ENCODE measurements at regions not wholly inside any gene's neighbourhood (a gene's known extent, or its start where the extent isn't known, plus 50 kb on each side); places are given as distances from the start of the nearest gene placed in this dataset.

DNA sequence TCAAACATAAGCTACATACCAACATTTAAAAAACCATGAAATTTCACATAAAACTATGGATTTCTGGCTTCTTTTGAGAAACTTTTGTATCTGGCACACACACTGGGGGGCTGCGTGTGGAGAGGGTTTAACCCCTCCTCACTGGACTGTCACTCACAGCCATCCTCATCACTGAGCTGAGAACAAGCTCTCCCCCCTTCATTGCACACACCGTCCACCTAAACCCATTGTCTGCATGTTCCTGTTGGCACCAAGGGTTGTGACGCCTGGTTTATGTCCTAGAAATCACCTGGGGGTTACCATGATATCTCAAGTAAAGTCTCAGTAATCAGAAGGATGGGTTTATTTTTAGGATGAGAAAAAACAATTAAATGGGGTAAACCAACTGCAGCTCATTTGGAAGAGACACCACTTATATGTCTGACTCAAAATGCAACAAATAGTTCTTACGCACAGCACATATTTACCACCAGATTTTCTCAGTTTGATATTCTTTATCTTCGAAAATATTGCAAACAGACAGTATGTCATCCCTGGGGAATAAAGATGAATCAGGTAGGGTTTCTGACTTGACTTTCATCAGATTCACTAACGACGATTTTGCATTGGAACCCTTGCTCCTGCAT is 218.5 kb upstream of the KLF6 start:
- no peak for DNase-seq

GRCh38 chr10:4001811-4002210 is 216.8 kb upstream of the KLF6 start:
- no peak for DNase-seq

DNA sequence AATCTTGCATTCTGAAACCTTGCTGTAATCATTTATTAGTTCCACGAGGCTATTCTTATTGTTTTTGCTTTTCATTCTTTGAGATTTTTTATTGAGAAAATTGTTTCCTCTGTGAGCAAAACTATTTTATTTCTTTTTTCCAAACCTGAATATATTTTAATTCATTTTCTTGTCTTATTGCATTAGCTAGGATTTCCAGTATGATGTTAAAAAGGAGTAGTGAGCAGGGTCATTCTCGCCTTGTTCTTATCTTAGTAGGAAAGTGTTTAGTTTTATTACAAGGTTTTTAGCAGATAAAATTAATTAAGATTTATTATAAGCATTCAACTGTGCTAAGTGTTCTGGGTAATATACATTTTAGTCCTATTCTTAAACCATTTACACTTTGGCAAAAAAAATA is 214.6 kb upstream of the KLF6 start:
- no peak for DNase-seq

- no peak for DNase-seq
Observed at GRCh38 chr10:3996697-3997096, 211.7 kb upstream of the KLF6 start.

GRCh38 chr10:3995302-3996210 is 210.5 kb upstream of the KLF6 start:
- no peak for DNase-seq

DNA sequence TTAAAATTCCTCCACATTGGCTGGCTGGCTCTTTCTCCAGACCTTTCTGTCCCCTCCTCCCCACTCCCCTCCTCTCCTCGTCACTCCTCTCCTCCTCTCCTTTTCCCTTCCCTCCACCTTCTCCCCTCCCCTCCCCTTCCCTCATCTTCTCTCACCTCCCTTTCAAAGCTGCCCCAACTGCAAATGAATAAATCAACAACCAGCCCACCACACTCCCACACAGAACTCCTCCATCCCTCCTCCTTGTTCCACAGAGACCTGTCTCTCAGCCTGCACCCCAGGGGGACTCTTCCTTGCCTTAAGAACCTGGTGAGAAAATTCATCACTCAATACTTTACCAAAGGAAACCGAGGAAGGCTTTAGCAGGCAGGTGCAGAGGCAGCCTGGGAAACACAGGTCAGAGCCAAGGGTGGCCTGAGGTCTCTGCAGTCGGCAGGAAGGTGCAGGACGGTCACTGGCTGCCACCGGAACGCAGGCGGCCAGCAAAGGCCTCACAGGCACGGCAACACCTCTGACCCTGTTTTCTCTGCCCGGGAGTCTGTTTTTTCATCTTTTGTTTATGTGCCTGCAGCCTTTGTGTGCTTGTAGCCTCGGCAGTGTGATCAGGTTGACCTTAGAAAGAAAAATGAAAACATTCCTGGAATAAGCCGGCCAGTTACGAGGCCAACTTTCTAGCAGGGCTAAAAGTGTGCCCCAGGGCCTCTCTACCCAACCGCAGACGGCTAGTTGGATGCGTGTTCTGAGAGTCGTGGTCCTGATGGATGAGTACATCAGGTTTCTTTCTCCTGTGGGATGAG is 207.6 kb upstream of the KLF6 start:
- no peak for DNase-seq

GRCh38 chr10:3990307-3990706 is 205.3 kb upstream of the KLF6 start:
- no peak for DNase-seq

GRCh38 chr10:3987143-3987974 is 202.3 kb upstream of the KLF6 start:
- DNase-seq, result no peak

DNA sequence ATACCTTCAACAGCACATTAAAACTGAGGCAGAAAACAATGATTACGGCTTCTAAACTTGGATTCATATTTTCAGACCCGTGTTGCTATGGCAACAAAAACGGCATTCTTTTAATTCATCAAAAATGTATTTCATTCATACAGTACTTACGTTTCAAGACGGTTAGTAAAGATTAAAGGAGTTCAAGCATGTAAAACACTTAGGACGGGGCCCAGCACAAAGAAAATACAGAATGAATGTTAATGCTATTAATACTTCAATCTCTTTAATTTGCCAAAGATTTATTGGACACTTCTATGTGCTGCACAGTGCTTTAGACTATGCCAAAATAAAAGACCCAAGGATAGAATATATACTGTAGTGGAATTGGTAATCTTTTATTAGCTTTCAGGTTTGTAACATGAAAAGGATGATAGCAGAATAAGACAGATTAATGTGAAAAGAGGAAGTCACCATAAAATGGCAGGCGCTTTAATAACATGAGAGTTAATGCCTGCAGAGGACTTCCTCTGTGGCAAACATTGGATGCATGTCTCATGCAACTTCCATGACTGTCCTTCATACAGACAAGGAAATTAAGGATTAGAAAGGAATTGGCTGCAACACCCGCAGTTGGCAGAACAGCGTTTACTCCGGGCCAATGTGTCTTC is 201.6 kb upstream of the KLF6 start:
- no peak for DNase-seq

GRCh38 chr10:3982746-3983442 is 197.9 kb upstream of the KLF6 start:
- no peak for DNase-seq

DNA sequence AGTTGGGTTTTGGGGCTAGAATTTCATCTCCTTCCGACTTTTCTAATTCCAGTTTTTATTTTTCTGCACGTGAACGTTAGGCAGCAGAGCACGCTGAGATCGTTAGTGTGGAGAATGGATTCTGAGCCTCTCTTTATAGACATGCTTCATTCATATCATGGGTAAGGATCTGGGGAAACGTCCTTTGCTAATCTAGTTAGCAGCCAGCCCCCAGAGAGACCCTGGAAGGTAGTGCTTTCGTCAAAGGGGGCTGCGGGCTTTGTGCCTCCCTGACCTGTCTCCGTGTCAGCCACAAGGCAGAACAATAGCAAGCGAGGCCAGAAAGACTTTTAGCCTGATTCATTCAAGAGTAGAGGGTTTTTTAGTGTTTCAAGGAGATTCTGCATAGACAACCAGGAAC is 196.3 kb upstream of the KLF6 start:
- no peak for DNase-seq

- no peak for DNase-seq
Observed at GRCh38 chr10:3980660-3981059, 195.7 kb upstream of the KLF6 start.

DNA sequence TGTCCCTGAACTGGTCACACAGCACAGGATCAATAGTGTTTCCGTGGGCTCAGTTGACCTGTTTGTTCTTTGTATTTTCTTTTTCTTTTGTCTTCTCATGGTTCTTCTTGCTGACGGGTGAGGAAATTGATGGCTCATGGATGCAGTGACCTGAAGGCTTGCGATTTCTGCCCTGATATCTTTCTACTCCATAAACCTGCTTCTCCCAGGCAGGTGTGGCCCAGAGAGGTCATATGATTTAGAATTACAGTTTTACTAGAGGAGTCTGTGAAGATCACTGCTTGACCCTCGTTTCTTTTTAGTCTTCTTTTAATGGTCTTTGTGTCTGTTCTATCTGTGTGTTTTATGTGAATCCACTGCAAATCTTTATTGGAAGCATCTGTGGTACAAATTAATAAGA is 195.1 kb upstream of the KLF6 start:
- DNase-seq, result no peak

DNA sequence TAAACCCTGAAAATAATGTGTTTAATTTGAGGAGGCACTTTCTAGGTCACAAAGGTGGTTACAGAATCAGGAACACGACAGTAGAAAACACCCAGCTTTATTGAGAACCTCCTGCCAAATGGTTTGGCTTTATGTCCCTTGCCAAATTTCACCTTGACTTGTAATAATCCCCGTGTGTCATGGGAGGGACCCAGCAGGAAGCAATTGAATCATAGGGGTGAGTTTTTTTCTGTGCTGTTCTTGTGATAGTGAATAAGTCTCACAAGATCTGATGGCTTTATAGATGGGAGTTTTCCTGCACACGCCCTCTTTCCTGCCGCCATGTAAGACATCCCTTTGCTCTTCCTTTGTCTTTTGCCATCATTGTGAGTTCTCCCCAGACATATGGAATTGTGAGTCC is 193.8 kb upstream of the KLF6 start:
- DNase-seq, result no peak

DNA sequence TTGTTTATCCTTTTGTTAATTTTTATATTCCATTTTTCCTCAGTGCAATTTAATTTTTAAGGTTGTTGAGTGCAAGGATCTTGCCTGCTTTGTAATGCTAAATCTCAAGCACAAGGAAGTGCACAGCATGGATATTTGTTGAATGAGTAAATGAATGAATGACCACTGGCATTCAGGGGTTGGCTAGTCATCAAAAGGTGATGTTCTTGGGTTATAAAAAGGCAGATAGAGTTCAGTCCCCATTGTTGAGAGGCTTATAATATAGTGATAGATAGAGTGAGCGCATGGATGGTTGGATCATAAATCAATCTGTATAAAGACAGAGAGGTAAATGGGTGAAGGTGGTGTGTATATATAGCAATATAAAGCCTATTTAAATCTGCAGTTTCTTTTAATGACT is 193.2 kb upstream of the KLF6 start:
- DNase-seq, result no peak

DNA sequence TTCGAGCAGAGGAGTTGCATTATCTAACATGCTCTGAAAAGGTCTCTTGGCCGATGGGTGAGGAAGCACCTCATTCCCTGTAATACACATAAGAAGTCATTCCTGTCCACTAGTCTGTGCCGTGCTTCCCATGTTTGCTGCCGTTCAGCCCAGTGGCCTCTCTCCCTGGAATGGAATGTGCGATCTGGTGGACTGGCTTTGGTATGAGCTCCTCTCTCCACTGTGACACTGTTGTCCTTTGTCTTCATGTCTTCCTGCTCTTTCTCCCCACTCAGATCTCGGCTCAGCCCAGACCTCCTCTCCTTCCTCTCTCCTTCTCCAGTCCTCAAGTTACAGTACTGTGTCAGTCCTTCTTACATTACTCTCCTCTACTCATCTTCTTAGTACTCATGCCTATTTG is 192.8 kb upstream of the KLF6 start:
- DNase-seq, result no peak

DNA sequence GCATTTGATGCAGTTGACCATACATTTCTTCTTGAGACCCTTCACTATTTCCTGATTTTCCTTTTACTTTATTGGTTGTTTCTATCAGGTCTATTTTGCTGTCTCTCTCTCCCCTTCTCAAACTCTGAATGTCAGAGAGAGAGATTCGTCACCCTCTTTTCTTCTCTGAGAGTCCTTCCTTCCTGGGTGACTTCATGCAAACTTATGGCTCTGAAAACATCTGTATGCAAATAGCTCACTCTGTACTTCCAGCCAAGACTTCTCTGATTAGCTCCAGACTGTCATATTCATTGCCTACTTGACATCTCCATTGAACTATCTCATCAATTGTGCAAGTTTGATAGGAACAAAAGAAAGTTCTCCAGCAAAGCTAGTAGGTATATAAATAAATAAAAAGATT is 191.7 kb upstream of the KLF6 start:
- no peak for DNase-seq

GRCh38 chr10:3976171-3976570 is 191.2 kb upstream of the KLF6 start:
- no peak for DNase-seq

DNA sequence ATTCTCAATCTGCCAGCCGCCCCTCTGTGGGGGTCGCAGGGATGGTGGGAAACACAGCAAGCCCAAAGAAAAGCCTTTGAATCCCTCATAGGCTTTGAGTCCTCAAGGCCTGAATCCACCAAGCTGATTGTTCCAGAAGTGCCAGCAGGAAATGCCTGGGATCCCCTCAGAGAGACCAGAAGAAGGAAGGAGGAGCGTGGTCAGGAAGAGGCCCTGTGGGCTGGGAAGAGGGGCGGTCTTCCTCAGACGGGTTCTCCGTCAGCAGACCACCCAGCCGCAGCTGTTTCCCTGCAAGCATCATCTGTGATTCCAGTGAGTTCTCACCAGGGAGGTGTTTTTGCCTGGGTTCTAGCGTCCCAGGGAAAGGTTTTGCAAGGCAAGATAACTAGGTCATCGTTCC is 190.0 kb upstream of the KLF6 start:
- DNase-seq, result no peak

- no peak for DNase-seq
Observed at GRCh38 chr10:3972460-3973301, 187.7 kb upstream of the KLF6 start.

DNA sequence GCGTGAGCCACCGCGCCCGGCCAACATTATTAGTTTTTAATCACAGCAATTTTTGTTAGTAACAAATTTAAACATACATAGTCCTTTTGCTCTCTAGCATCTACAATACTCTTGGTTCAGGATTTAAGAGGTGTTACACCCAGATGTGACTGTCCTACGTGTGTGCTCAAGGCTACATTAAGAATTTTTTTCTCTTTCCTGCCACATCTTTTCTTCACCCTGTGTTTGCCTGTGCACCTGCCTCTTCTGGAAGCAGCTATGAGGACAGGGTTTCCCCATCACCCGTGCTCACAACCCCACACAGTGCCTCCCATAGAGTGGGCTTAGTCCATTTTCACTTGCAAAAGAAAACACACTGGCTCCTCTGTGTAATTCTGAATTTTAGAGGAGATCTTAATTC is 186.7 kb upstream of the KLF6 start:
- no peak for DNase-seq

All from SIG-M5 (cell line).